Thoracic aorta (tissue), 2 donors: ENCODE measurements at regions not wholly inside any gene's neighbourhood (a gene's known extent, or its start where the extent isn't known, plus 50 kb on each side); places are given as distances from the start of the nearest gene placed in this dataset.
"Not testable (repeated sequence)": the region's sequence is repeated elsewhere in the genome, so short reads cannot be mapped to it uniquely, and the experiment has no call there.

Experiments
- ATAC-seq: fragments of 150-250 bp; one replicate; pipeline ENCODE4 v1.8.0; 2017; ENCODE audit warnings: low read depth; ENCODE audit not compliant: insufficient number of reproducible peaks, low FRiP score
- DNase-seq: peaks from one replicate; pipeline ENCODE4 v3.0.0-alpha.2; 2020; ENCODE audit warnings: low spot score
- H3K27ac ChIP-seq, 2 donors: fragments of 200-600 bp; sonication (generic); 1 replicate in 1 of 2; 2 replicates in 1 of 2; pipeline ENCODE4 v1.5.1; 2016; ENCODE audit warnings: mild to moderate bottlenecking in 2 of 2, moderate library complexity in 2 of 2
- H3K27me3 ChIP-seq: fragments of 200-600 bp; sonication (generic); replicated peaks from 2 replicates; pipeline ENCODE4 v1.6.0; 2016; ENCODE audit warnings: mild to moderate bottlenecking; ENCODE audit not compliant: insufficient read depth
- H3K36me3 ChIP-seq: fragments of 200-600 bp; sonication (generic); one replicate; pipeline ENCODE4 v1.5.1; 2016
- H3K4me1 ChIP-seq, 2 donors: fragments of 200-600 bp; sonication (generic); 1 replicate in 1 of 2; 2 replicates in 1 of 2; pipeline versions ENCODE4 v1.5.1 to v1.6.0; 2016; ENCODE audit warnings: low read depth in 2 of 2, mild to moderate bottlenecking in 1 of 2; ENCODE audit not compliant: control insufficient read depth in 1 of 2
- H3K4me3 ChIP-seq: fragments of 200-600 bp; sonication (generic); 2 replicates; pipeline ENCODE4 v1.5.1; 2016; ENCODE audit warnings: mild to moderate bottlenecking
- H3K9me3 ChIP-seq: fragments of 200-600 bp; sonication (generic); 2 replicates; pipeline ENCODE4 v1.5.1; 2016
- TF ChIP-seq, protein P1 (sequence below): fragments of 200-600 bp; sonication (generic); IDR thresholded peaks from one replicate; pipeline ENCODE4 v1.5.1; 2019; ENCODE audit warnings: antibody characterized with exemption

DNA sequence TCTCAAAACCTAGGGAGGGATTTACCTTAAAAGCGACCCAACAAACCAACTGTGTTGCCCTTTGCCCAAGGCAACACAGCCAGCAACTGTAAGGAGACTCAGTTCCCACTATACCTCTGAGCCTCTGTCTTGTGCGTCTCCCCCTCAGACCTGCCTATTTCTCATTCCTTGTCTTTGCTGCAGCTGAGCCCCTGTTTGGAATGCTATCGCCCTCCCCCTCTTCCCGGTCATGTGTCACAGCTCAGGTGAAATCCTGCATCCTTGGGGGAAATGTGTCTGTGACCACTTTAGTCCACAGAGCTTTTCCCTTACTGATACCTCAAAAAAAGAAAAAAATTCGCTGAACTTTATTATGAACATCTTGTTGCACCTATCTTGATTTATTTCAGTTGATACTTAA lies 52.0 kb upstream of the LRIG1 start:
- Histone ChIP-seq H3K36me3 (no peaks in the 10 kb centered on the region), H3K4me3 (no peak overlapping the region), H3K4me1 (no peaks in the 10 kb centered on the region), H3K9me3 (no peaks in the 10 kb centered on the region), H3K27ac (no peak overlapping the region), H3K27me3 (no peaks in the 10 kb centered on the region)
- ATAC-seq (no peak), DNase-seq (no peak)
- TF ChIP-seq, protein P1, sequence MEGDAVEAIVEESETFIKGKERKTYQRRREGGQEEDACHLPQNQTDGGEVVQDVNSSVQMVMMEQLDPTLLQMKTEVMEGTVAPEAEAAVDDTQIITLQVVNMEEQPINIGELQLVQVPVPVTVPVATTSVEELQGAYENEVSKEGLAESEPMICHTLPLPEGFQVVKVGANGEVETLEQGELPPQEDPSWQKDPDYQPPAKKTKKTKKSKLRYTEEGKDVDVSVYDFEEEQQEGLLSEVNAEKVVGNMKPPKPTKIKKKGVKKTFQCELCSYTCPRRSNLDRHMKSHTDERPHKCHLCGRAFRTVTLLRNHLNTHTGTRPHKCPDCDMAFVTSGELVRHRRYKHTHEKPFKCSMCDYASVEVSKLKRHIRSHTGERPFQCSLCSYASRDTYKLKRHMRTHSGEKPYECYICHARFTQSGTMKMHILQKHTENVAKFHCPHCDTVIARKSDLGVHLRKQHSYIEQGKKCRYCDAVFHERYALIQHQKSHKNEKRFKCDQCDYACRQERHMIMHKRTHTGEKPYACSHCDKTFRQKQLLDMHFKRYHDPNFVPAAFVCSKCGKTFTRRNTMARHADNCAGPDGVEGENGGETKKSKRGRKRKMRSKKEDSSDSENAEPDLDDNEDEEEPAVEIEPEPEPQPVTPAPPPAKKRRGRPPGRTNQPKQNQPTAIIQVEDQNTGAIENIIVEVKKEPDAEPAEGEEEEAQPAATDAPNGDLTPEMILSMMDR, result no peak

DNA sequence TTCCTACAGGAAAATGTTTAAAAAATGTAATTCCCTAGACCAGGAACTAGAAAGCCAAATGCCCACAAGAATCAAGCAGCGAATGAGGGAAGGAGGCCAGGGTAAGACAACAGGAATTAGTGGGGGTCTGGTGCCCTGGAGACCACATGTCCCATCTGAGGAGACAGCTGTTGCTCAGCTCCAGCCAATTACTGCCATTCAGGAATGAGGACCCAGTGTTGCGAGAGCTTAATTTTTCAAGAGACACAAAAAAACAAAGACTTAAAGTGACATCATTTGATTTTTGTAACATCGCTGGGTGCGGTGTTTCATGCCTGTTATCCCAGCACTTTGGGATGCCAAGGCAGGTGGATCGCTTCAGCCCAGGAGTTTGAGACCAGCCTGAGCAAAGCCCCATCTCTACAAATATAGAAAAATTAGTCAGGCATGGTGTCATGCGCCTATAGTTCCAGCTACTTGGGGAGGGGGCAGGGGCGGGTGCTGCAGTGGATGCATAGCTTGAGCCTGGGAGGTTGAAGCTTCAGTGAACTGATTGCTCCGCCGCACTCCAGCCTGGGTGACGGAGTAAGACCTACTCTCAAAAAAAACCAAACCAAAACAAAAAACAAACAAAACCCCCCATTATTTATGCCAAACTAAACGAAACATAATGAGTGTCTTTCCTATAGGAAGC lies 52.8 kb upstream of the LRIG1 start:
- no peak overlapping the region for H3K27ac ChIP-seq
- H3K36me3 ChIP-seq, result no peaks in the 10 kb centered on the region
- TF ChIP-seq, protein P1, result no peak
- H3K9me3 ChIP-seq, result no peaks in the 10 kb centered on the region
- ATAC-seq (no peak), DNase-seq (no peak)
- no peaks in the 10 kb centered on the region for H3K4me1 ChIP-seq
- H3K27me3 ChIP-seq, result no peaks in the 10 kb centered on the region
- H3K4me3 ChIP-seq, result no peak overlapping the region

DNA sequence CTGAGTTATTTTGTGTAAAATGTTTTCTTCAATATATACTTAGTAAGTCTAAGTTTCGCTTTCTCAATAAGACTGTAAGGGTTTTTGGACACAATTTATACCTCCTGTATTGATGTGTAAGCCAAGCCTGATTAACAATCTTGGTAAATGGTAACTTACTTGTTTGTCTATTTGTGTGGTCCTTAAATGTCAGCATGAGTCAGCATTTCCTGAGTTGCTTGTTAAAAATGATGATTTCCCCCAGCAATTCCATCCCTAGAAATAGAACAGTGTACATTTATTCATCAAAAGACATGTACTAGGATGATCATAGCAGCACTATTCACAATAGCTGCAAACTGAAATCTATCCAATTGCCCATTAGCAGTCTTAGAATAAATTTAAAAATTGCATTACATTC lies 53.4 kb upstream of the LRIG1 start:
- H3K9me3 ChIP-seq, result no peaks in the 10 kb centered on the region
- ATAC-seq, result no peak

DNA sequence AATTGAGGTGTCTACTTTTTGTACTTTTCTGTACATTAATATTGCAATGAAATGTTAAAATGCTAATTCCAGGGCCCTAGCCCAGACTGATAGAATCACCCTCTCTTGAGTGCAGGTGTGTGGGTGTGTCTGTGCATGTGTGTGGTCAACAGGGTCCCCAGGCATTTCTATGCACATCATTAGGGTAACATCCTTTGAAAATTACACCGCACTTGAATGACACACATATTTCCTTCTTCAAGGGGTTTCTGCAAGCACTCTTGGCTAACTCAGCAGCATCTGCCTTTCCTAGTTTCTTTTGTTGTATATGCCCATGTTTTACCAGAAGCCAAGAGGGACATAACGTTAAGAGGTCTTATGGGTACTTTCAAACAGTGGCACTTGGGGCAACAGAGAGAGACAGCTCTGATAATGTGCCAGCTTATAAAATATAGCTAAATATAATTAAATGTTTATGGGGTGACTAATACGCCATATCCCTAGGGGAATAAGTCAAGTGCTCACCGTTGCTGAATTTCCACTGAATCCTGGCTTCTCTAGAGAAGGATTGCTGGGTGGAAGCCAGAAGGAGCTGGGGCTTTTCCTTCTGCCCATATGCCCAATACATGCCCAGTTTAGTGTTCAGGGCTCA lies 54.5 kb upstream of the LRIG1 start:
- no peak for DNase-seq
- Histone ChIP-seq H3K36me3 (no peaks in the 10 kb centered on the region), H3K4me1 (no peaks in the 10 kb centered on the region), H3K9me3 (no peaks in the 10 kb centered on the region), H3K4me3 (no peak overlapping the region), H3K27ac (no peak overlapping the region), H3K27me3 (no peaks in the 10 kb centered on the region)
- TF ChIP-seq, protein P1, result no peak
- no peak for ATAC-seq

More for the DNA sequence above, 53.4 kb upstream of the LRIG1 start:
- no peak overlapping the region for H3K27ac ChIP-seq
- no peaks in the 10 kb centered on the region for H3K4me1 ChIP-seq
- no peaks in the 10 kb centered on the region for H3K36me3 ChIP-seq
- no peak for DNase-seq
- TF ChIP-seq, protein P1, result no peak
- no peak overlapping the region for H3K4me3 ChIP-seq
- H3K27me3 ChIP-seq, result no peaks in the 10 kb centered on the region

DNA sequence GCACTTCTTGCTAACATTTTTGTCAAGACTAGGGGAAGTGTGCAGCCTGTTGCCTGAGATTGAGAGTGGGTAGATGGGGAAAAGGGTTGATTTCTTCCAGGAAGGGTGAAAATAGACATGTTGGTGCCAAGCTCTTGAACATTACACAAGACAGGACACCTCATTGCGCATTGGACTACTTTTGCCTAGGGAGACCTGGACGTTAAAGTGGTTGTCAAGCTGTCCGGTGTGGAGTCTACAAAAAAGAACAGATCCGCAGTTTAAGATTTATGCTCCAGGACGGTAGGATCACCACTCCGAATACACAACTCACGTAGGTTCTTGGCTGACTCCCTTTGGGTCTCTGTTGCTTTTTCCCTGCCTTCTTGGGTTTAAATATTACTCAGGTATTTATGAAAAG lies 56.3 kb upstream of the LRIG1 start:
- ATAC-seq, result no peak
- no peak for DNase-seq
- TF ChIP-seq, protein P1, result no peak

DNA sequence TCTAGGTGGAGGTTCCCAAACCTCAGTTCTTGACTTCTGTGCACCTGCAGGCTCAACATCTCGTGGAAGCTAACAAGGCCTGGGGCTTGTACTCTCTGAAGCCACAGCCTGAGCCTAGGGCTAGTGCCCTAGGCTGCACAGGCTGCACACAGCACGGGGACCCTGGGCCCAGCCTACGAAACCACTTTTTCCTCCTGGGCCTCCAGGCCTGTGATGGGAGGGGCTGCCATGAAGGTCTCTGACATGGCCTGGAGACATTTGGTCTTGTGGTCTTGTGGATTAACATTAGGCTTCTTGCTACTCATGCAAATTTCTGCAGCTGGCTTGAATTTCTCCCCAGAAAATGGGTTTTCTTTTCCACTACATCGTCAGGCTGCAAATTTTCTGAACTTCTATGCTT lies 59.1 kb upstream of the LRIG1 start:
- not testable (repeated sequence) for H3K36me3 ChIP-seq, H3K4me1 ChIP-seq, DNase-seq, H3K27ac ChIP-seq, ATAC-seq, H3K9me3 ChIP-seq, H3K4me3 ChIP-seq, H3K27me3 ChIP-seq

More for the DNA sequence above, 56.3 kb upstream of the LRIG1 start:
- H3K36me3 ChIP-seq, result no peaks in the 10 kb centered on the region
- H3K4me3 ChIP-seq, result no peak overlapping the region
- H3K4me1 ChIP-seq, result no peaks in the 10 kb centered on the region
- H3K9me3 ChIP-seq, result no peaks in the 10 kb centered on the region
- no peak overlapping the region for H3K27ac ChIP-seq
- H3K27me3 ChIP-seq, result no peaks in the 10 kb centered on the region
